ENCODE measurements at regions not wholly inside any gene's neighbourhood (a gene's known extent, or its start where the extent isn't known, plus 50 kb on each side); places are given as distances from the start of the nearest gene placed in this dataset.

- no peak for DNase-seq (ENCODE audit: extremely low spot score, unreplicated experiment)
- no peak overlapping the region for H3K4me3 Mint-ChIP-seq (ENCODE audit: unreplicated experiment)
- H3K4me1 Mint-ChIP-seq (ENCODE audit: unreplicated experiment) = no peaks in the 10 kb centered on the region
- H3K27ac Mint-ChIP-seq (ENCODE audit: unreplicated experiment) = no peak overlapping the region
- peak; percentile 46 for TF ChIP-seq CTCF (IDR thresholded peaks at IDR 0.05)
- peaks cover 4% of the 10 kb centered on the region for H3K9me3 Mint-ChIP-seq (ENCODE audit: unreplicated experiment)
- H3K36me3 Mint-ChIP-seq (ENCODE audit: unreplicated experiment) = no peaks in the 10 kb centered on the region
- no peaks in the 10 kb centered on the region for H3K27me3 Mint-ChIP-seq (ENCODE audit: unreplicated experiment)
Observed at GRCh38 chrX:30060718-30061117, 154.6 kb upstream of the MAGEB2 start.

- no peak for TF ChIP-seq CTCF (IDR thresholded peaks at IDR 0.05)
- Mint-ChIP-seq H3K36me3 (ENCODE audit: unreplicated experiment) (no peaks in the 10 kb centered on the region), H3K27ac (ENCODE audit: unreplicated experiment) (no peak overlapping the region), H3K27me3 (ENCODE audit: unreplicated experiment) (no peaks in the 10 kb centered on the region), H3K9me3 (ENCODE audit: unreplicated experiment) (peaks cover 9% of the 10 kb centered on the region), H3K4me3 (ENCODE audit: unreplicated experiment) (no peak overlapping the region), H3K4me1 (ENCODE audit: unreplicated experiment) (no peaks in the 10 kb centered on the region)
- DNase-seq (ENCODE audit: extremely low spot score, unreplicated experiment) = no peak
Observed at GRCh38 chrX:30065226-30065625, 150.1 kb upstream of the MAGEB2 start.

GRCh38 chrX:30067677-30068076, 147.7 kb upstream of the MAGEB2 start:
- no peak for DNase-seq (ENCODE audit: extremely low spot score, unreplicated experiment)
- TF ChIP-seq CTCF (IDR thresholded peaks at IDR 0.05) = no peak
- Mint-ChIP-seq H3K36me3 (ENCODE audit: unreplicated experiment) (no peaks in the 10 kb centered on the region), H3K4me3 (ENCODE audit: unreplicated experiment) (no peak overlapping the region), H3K9me3 (ENCODE audit: unreplicated experiment) (peaks cover 9% of the 10 kb centered on the region), H3K27me3 (ENCODE audit: unreplicated experiment) (no peaks in the 10 kb centered on the region), H3K4me1 (ENCODE audit: unreplicated experiment) (no peaks in the 10 kb centered on the region), H3K27ac (ENCODE audit: unreplicated experiment) (no peak overlapping the region)

- H3K36me3 Mint-ChIP-seq (ENCODE audit: unreplicated experiment) = no peaks in the 10 kb centered on the region
- DNase-seq (ENCODE audit: extremely low spot score, unreplicated experiment) = no peak
- H3K9me3 Mint-ChIP-seq (ENCODE audit: unreplicated experiment) = peaks cover 11% of the 10 kb centered on the region
- H3K27me3 Mint-ChIP-seq (ENCODE audit: unreplicated experiment) = no peaks in the 10 kb centered on the region
- H3K4me3 Mint-ChIP-seq (ENCODE audit: unreplicated experiment) = no peak overlapping the region
- no peak for TF ChIP-seq CTCF (IDR thresholded peaks at IDR 0.05)
- no peaks in the 10 kb centered on the region for H3K4me1 Mint-ChIP-seq (ENCODE audit: unreplicated experiment)
- no peak overlapping the region for H3K27ac Mint-ChIP-seq (ENCODE audit: unreplicated experiment)
Observed at GRCh38 chrX:30085571-30085970, 129.8 kb upstream of the MAGEB2 start.

- no peak for DNase-seq (ENCODE audit: extremely low spot score, unreplicated experiment)
- H3K27me3 Mint-ChIP-seq (ENCODE audit: unreplicated experiment) = no peaks in the 10 kb centered on the region
- TF ChIP-seq CTCF (IDR thresholded peaks at IDR 0.05) = no peak
- H3K4me1 Mint-ChIP-seq (ENCODE audit: unreplicated experiment) = no peaks in the 10 kb centered on the region
- H3K27ac Mint-ChIP-seq (ENCODE audit: unreplicated experiment) = no peak overlapping the region
- no peaks in the 10 kb centered on the region for H3K36me3 Mint-ChIP-seq (ENCODE audit: unreplicated experiment)
- no peaks in the 10 kb centered on the region for H3K9me3 Mint-ChIP-seq (ENCODE audit: unreplicated experiment)
- no peak overlapping the region for H3K4me3 Mint-ChIP-seq (ENCODE audit: unreplicated experiment)
Observed at GRCh38 chrX:30111431-30111830, 103.9 kb upstream of the MAGEB2 start.
